Colonic mucosa (tissue), 4 donors: ENCODE measurements at regions not wholly inside any gene's neighbourhood (a gene's known extent, or its start where the extent isn't known, plus 50 kb on each side); places are given as distances from the start of the nearest gene placed in this dataset.

ENCODE experiments used
- DNase-seq: peaks from one replicate; pipeline ENCODE4 v3.0.0-alpha.2; 2020
- H3K27ac ChIP-seq: fragments of 200-600 bp; one replicate; pipeline ENCODE4 v1.8.0; 2021
- H3K27me3 ChIP-seq: fragments of 200-600 bp; one replicate; pipeline ENCODE4 v1.8.0; 2021
- H3K36me3 ChIP-seq: fragments of 200-600 bp; one replicate; pipeline ENCODE4 v1.8.0; 2021
- H3K4me1 ChIP-seq: fragments of 200-600 bp; one replicate; pipeline ENCODE4 v1.8.0; 2021; ENCODE audit warnings: mild to moderate bottlenecking
- H3K4me3 ChIP-seq: fragments of 200-600 bp; one replicate; pipeline ENCODE4 v1.8.0; 2021
- H3K9ac ChIP-seq, 2 donors: one replicate each; pipeline ENCODE4 v1.7.0; 2013; ENCODE audit warnings: control low read depth in 2 of 2, low read depth in 2 of 2, low read length in 2 of 2
- H3K9me3 ChIP-seq: fragments of 200-600 bp; one replicate; pipeline ENCODE4 v1.8.0; 2021
- CTCF ChIP-seq: fragments of 200-600 bp; IDR thresholded peaks from one replicate; pipeline ENCODE4 v1.8.0; 2022; ENCODE audit warnings: antibody characterized with exemption, mild to moderate bottlenecking
- intact Hi-C: fragments of 100-400 bp; cut with DNase I; formaldehyde crosslinking; loops from one replicate; pipeline ENCODE4 v1.14.1; 2022
- donor health status: healthy.
- donor health status: DM: no; HTN: no; CAD: no.
- donor health status: DM: no; HTN: no; CAD: no.

- DNase-seq = no peak
These were observed 138.9 kb upstream of the LNX1 start for GRCh38 chr4:53730031-53730805.

GRCh38 chr4:53722110-53722509, 130.8 kb upstream of the LNX1 start:
- H3K27me3 ChIP-seq = no peaks in the 10 kb centered on the region
- H3K9me3 ChIP-seq = no peaks in the 10 kb centered on the region
- H3K4me1 ChIP-seq = no peaks in the 10 kb centered on the region
- no peaks in the 10 kb centered on the region for H3K36me3 ChIP-seq
- intact Hi-C loops = no loop called here
- H3K9ac ChIP-seq = no peak overlapping the region
- no peak for DNase-seq
- TF ChIP-seq CTCF = no peak
- H3K27ac ChIP-seq = no peak overlapping the region
- no peak overlapping the region for H3K4me3 ChIP-seq

More at GRCh38 chr4:53730031-53730805, 138.9 kb upstream of the LNX1 start:
- no peaks in the 10 kb centered on the region for H3K27me3 ChIP-seq
- H3K9ac ChIP-seq = no peak overlapping the region
- H3K9me3 ChIP-seq = no peaks in the 10 kb centered on the region
- no peak overlapping the region for H3K4me3 ChIP-seq
- no peak for TF ChIP-seq CTCF
- intact Hi-C loops = no loop called here
- H3K4me1 ChIP-seq = no peaks in the 10 kb centered on the region
- no peak overlapping the region for H3K27ac ChIP-seq
- H3K36me3 ChIP-seq = no peaks in the 10 kb centered on the region

- TF ChIP-seq CTCF = no peak
- Histone ChIP-seq H3K9me3 (no peaks in the 10 kb centered on the region), H3K4me3 (no peak overlapping the region), H3K36me3 (no peaks in the 10 kb centered on the region), H3K27me3 (no peaks in the 10 kb centered on the region), H3K27ac (no peak overlapping the region), H3K4me1 (no peaks in the 10 kb centered on the region), H3K9ac (no peak overlapping the region)
- no peak for DNase-seq
- intact Hi-C loops = no loop called here
These were observed 130.0 kb upstream of the LNX1 start for GRCh38 chr4:53721263-53721662.

- no peak for TF ChIP-seq CTCF
- Histone ChIP-seq H3K4me3 (no peak overlapping the region), H3K27me3 (no peaks in the 10 kb centered on the region), H3K4me1 (no peaks in the 10 kb centered on the region), H3K9me3 (no peaks in the 10 kb centered on the region), H3K36me3 (no peaks in the 10 kb centered on the region), H3K27ac (no peak overlapping the region), H3K9ac (no peak overlapping the region)
- intact Hi-C loops = no loop called here
- DNase-seq = no peak
These were observed 129.5 kb upstream of the LNX1 start for GRCh38 chr4:53720776-53721175.

- DNase-seq = no peak
- H3K9me3 ChIP-seq = no peaks in the 10 kb centered on the region
- no peak for TF ChIP-seq CTCF
- no peaks in the 10 kb centered on the region for H3K27me3 ChIP-seq
- intact Hi-C loops = no loop called here
- no peaks in the 10 kb centered on the region for H3K4me1 ChIP-seq
- no peak overlapping the region for H3K4me3 ChIP-seq
- no peaks in the 10 kb centered on the region for H3K36me3 ChIP-seq
- H3K9ac ChIP-seq = no peak overlapping the region
- no peak overlapping the region for H3K27ac ChIP-seq
These were observed 125.8 kb upstream of the LNX1 start for GRCh38 chr4:53717064-53717549.
